Uterus (tissue), 3 donors: ENCODE measurements at regions not wholly inside any gene's neighbourhood (a gene's known extent, or its start where the extent isn't known, plus 50 kb on each side); places are given as distances from the start of the nearest gene placed in this dataset.

ENCODE experiments used
- DNase-seq, 2 donors: peaks; one replicate each; pipeline ENCODE4 v3.0.0-alpha.2; 2019 to 2020
- H3K27ac ChIP-seq, 2 donors: fragments of 200-600 bp; sonication (generic); 1 replicate in 1 of 2; 2 replicates in 1 of 2; pipeline ENCODE4 v1.5.1; 2016 to 2018
- H3K27me3 ChIP-seq, 2 donors: fragments of 200-600 bp; sonication (generic); one replicate each; pipeline ENCODE4 v1.5.1; 2018 to 2019; ENCODE audit warnings: control low read depth in 1 of 2
- H3K36me3 ChIP-seq, 2 donors: fragments of 200-600 bp; sonication (generic); one replicate each; pipeline ENCODE4 v1.5.1; 2019; ENCODE audit warnings: control low read depth in 1 of 2
- H3K4me1 ChIP-seq, 2 donors: fragments of 200-600 bp; sonication (generic); one replicate each; pipeline ENCODE4 v1.5.1; 2018 to 2019; ENCODE audit warnings: control low read depth in 1 of 2
- H3K4me3 ChIP-seq, 2 donors: fragments of 200-600 bp; sonication (generic); 1 replicate in 1 of 2; 2 replicates in 1 of 2; pipeline ENCODE4 v1.5.1; 2018 to 2019; ENCODE audit warnings: mild to moderate bottlenecking in 1 of 2
- H3K9me3 ChIP-seq, 2 donors: fragments of 200-600 bp; sonication (generic); one replicate each; pipeline ENCODE4 v1.5.1; 2019; ENCODE audit warnings: control low read depth in 1 of 2
- CTCF ChIP-seq, 4 experiments: fragments of 200-600 bp in 2 of 4; fragments of 450-650 bp in 2 of 4; sonication (generic) in 2 of 4; IDR thresholded peaks; one replicate each; pipeline ENCODE4 v1.5.1; 2016 to 2019; ENCODE audit warnings: antibody characterized with exemption in 4 of 4, mild to moderate bottlenecking in 2 of 4, moderate library complexity in 1 of 4
- POLR2A ChIP-seq, 2 donors: fragments of 450-650 bp; IDR thresholded peaks; one replicate each; pipeline ENCODE4 v1.6.1; 2016; ENCODE audit warnings: antibody characterized with exemption in 2 of 2, mild to moderate bottlenecking in 1 of 2, moderate library complexity in 1 of 2
- intact Hi-C: fragments of 100-400 bp; cut with DNase I; formaldehyde crosslinking; loops from one replicate; pipeline ENCODE4 v1.15.1; 2023; ENCODE audit warnings: low total_unique reads
- donor health status: DM: yes; HTN: yes; CAD: no.

GRCh38 chr9:109931623-109932022 is 151.6 kb downstream of the PALM2AKAP2 start:
- intact Hi-C loops: no loop called here
- Histone ChIP-seq H3K4me3 (no peak overlapping the region), H3K4me1 (no peaks in the 10 kb centered on the region), H3K27ac (no peak overlapping the region), H3K27me3 (no peaks in the 10 kb centered on the region), H3K36me3 (no peaks in the 10 kb centered on the region), H3K9me3 (no peaks in the 10 kb centered on the region)
- TF ChIP-seq POLR2A (IDR thresholded peaks at IDR 0.05) (no peak), CTCF (IDR thresholded peaks at IDR 0.05) (no peak)
- DNase-seq: no peak

- DNase-seq: no peak
- intact Hi-C loops: no loop called here
- TF ChIP-seq POLR2A (IDR thresholded peaks at IDR 0.05): no peak
- Histone ChIP-seq H3K27me3 (no peaks in the 10 kb centered on the region), H3K4me3 (no peak overlapping the region), H3K4me1 (no peaks in the 10 kb centered on the region), H3K27ac (no peak overlapping the region), H3K36me3 (no peaks in the 10 kb centered on the region), H3K9me3 (no peaks in the 10 kb centered on the region)
Observed at GRCh38 chr9:109934136-109934856, 154.3 kb downstream of the PALM2AKAP2 start.

- no peaks in the 10 kb centered on the region for H3K27me3 ChIP-seq
- intact Hi-C loops: no loop called here
- H3K36me3 ChIP-seq: no peaks in the 10 kb centered on the region
- DNase-seq: no peak
- TF ChIP-seq POLR2A (IDR thresholded peaks at IDR 0.05): no peak
- H3K4me1 ChIP-seq: no peaks in the 10 kb centered on the region
- H3K27ac ChIP-seq: no peak overlapping the region
- no peaks in the 10 kb centered on the region for H3K9me3 ChIP-seq
- H3K4me3 ChIP-seq: no peak overlapping the region
Observed at GRCh38 chr9:109934857-109935215, 154.8 kb downstream of the PALM2AKAP2 start.

GRCh38 chr9:109935406-109936087 is 155.5 kb downstream of the PALM2AKAP2 start:
- no peak for DNase-seq

GRCh38 chr9:109937861-109938453 is 158.0 kb downstream of the PALM2AKAP2 start:
- Histone ChIP-seq H3K4me1 (no peaks in the 10 kb centered on the region), H3K9me3 (no peaks in the 10 kb centered on the region), H3K27me3 (no peaks in the 10 kb centered on the region), H3K36me3 (no peaks in the 10 kb centered on the region), H3K4me3 (no peak overlapping the region), H3K27ac (no peak overlapping the region)
- intact Hi-C loops: no loop called here
- TF ChIP-seq POLR2A (IDR thresholded peaks at IDR 0.05) (no peak), CTCF (IDR thresholded peaks at IDR 0.05) (no peak)
- no peak for DNase-seq

More at GRCh38 chr9:109935406-109936087, 155.5 kb downstream of the PALM2AKAP2 start:
- no peak for TF ChIP-seq CTCF (IDR thresholded peaks at IDR 0.05)
- no peak for TF ChIP-seq POLR2A (IDR thresholded peaks at IDR 0.05)
- intact Hi-C loops: no loop called here
- H3K4me3 ChIP-seq: no peak overlapping the region
- no peaks in the 10 kb centered on the region for H3K36me3 ChIP-seq
- no peaks in the 10 kb centered on the region for H3K4me1 ChIP-seq
- H3K27me3 ChIP-seq: no peaks in the 10 kb centered on the region
- no peaks in the 10 kb centered on the region for H3K9me3 ChIP-seq
- no peak overlapping the region for H3K27ac ChIP-seq

- H3K4me1 ChIP-seq: no peaks in the 10 kb centered on the region
- no peaks in the 10 kb centered on the region for H3K36me3 ChIP-seq
- TF ChIP-seq CTCF (IDR thresholded peaks at IDR 0.05): no peak
- no peak for TF ChIP-seq POLR2A (IDR thresholded peaks at IDR 0.05)
- H3K27me3 ChIP-seq: no peaks in the 10 kb centered on the region
- no peak overlapping the region for H3K27ac ChIP-seq
- no peak overlapping the region for H3K4me3 ChIP-seq
- no peaks in the 10 kb centered on the region for H3K9me3 ChIP-seq
- intact Hi-C loops: no loop called here
- no peak for DNase-seq
Observed at GRCh38 chr9:109939698-109940342, 159.8 kb downstream of the PALM2AKAP2 start.
